ENCODE measurements at regions not wholly inside any gene's neighbourhood (a gene's known extent, or its start where the extent isn't known, plus 50 kb on each side); places are given as distances from the start of the nearest gene placed in this dataset.

DNA sequence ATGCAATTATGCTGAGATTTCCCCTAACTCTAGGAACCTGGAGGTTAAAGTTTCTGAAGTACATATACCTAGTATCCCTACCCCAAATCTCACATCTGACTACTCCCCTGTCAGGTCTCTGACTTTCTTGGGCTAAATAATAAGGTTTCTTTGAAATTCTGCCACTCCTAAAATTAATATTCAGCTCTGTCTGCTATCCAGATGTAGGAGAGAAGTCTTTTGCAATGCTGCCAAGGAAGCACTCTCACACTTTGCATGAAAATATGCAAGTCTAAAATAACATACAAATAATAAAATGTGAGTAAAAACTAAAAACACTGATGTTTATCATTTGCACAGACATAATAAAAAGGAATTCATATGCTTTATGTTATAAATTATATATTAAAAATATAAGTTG, 196.9 kb upstream of the LRFN5 start:
- Histone ChIP-seq H3K4me1 (ENCODE audit: control insufficient read depth, insufficient read depth, low read length) (no peaks in the 10 kb centered on the region), H3K27me3 (ENCODE audit: control insufficient read depth, insufficient read depth, low read length) (no peaks in the 10 kb centered on the region), H3K4me3 (ENCODE audit: low read depth in 2 of 2, low read length in 2 of 2) (no peak overlapping the region), H3K36me3 (ENCODE audit: control insufficient read depth, insufficient read depth, low read length) (no peaks in the 10 kb centered on the region), H3K27ac (ENCODE audit: low read length) (no peak overlapping the region), H3K9me3 (ENCODE audit: control insufficient read depth, insufficient read depth, low read depth, low read length) (no peaks in the 10 kb centered on the region)
- BruUV-seq (replicated peaks): no TSS peak
- DNase-seq (ENCODE audit: low read depth, low spot score) (no peak), ATAC-seq (no peak)
- intact Hi-C loops (cut with micrococcal nuclease; ENCODE audit: unreplicated experiment): no loop called here
- ChIA-PET POLR2A (no interaction called here), CTCF (no interaction called here)
- no peak for TF ChIP-seq TCF7L2 (IDR thresholded peaks at IDR 0.05; ENCODE audit: low read depth, low read length)
- TF ChIP-seq, protein P1, sequence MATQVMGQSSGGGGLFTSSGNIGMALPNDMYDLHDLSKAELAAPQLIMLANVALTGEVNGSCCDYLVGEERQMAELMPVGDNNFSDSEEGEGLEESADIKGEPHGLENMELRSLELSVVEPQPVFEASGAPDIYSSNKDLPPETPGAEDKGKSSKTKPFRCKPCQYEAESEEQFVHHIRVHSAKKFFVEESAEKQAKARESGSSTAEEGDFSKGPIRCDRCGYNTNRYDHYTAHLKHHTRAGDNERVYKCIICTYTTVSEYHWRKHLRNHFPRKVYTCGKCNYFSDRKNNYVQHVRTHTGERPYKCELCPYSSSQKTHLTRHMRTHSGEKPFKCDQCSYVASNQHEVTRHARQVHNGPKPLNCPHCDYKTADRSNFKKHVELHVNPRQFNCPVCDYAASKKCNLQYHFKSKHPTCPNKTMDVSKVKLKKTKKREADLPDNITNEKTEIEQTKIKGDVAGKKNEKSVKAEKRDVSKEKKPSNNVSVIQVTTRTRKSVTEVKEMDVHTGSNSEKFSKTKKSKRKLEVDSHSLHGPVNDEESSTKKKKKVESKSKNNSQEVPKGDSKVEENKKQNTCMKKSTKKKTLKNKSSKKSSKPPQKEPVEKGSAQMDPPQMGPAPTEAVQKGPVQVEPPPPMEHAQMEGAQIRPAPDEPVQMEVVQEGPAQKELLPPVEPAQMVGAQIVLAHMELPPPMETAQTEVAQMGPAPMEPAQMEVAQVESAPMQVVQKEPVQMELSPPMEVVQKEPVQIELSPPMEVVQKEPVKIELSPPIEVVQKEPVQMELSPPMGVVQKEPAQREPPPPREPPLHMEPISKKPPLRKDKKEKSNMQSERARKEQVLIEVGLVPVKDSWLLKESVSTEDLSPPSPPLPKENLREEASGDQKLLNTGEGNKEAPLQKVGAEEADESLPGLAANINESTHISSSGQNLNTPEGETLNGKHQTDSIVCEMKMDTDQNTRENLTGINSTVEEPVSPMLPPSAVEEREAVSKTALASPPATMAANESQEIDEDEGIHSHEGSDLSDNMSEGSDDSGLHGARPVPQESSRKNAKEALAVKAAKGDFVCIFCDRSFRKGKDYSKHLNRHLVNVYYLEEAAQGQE (IDR thresholded peaks at IDR 0.05; ENCODE audit: insufficient read depth in 1 of 2, low read depth in 2 of 2, low read length in 1 of 2): no peak
- TF ChIP-seq SIN3A (IDR thresholded peaks at IDR 0.05; ENCODE audit: borderline replicate concordance, insufficient read depth, low read depth, low read length): no peak
- TF ChIP-seq POLR2AphosphoS5 (IDR thresholded peaks at IDR 0.05; ENCODE audit: low read depth, low read length): no peak
- TF ChIP-seq, protein P2, sequence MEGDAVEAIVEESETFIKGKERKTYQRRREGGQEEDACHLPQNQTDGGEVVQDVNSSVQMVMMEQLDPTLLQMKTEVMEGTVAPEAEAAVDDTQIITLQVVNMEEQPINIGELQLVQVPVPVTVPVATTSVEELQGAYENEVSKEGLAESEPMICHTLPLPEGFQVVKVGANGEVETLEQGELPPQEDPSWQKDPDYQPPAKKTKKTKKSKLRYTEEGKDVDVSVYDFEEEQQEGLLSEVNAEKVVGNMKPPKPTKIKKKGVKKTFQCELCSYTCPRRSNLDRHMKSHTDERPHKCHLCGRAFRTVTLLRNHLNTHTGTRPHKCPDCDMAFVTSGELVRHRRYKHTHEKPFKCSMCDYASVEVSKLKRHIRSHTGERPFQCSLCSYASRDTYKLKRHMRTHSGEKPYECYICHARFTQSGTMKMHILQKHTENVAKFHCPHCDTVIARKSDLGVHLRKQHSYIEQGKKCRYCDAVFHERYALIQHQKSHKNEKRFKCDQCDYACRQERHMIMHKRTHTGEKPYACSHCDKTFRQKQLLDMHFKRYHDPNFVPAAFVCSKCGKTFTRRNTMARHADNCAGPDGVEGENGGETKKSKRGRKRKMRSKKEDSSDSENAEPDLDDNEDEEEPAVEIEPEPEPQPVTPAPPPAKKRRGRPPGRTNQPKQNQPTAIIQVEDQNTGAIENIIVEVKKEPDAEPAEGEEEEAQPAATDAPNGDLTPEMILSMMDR (IDR thresholded peaks at IDR 0.05): no peak
- in situ Hi-C loops (cut with HindIII; ENCODE audit: low pct_unique_long_range_greater_than_20kb, low sequenced_read_pairs): no loop called here

DNA sequence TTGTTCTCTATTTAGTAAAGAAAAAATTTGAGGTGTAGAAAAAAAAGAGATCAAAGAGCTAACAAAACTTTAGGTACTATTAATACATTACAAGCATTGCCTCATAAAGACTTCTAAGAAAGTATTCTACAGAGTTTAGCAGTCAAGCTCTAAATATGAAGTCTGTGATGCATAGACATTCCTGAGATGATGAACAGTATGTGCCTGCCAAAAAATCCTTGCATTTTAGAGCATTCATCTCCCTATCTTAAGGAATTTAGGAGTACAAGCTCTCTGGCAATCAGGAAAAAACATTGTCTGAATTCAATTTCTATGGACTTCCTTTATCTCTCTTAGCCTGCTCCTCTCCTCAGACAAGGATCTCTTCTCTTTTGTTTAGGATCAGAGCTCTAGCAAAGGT, 202.6 kb upstream of the LRFN5 start:
- no peaks in the 10 kb centered on the region for H3K36me3 ChIP-seq (ENCODE audit: control insufficient read depth, insufficient read depth, low read length)
- intact Hi-C loops (cut with micrococcal nuclease; ENCODE audit: unreplicated experiment): no loop called here
- in situ Hi-C loops (cut with HindIII; ENCODE audit: low pct_unique_long_range_greater_than_20kb, low sequenced_read_pairs): no loop called here
- TF ChIP-seq TCF7L2 (IDR thresholded peaks at IDR 0.05; ENCODE audit: low read depth, low read length): no peak
- TF ChIP-seq, protein P1 (IDR thresholded peaks at IDR 0.05; ENCODE audit: insufficient read depth in 1 of 2, low read depth in 2 of 2, low read length in 1 of 2): no peak
- TF ChIP-seq, protein P2 (IDR thresholded peaks at IDR 0.05): no peak
- TF ChIP-seq SIN3A (IDR thresholded peaks at IDR 0.05; ENCODE audit: borderline replicate concordance, insufficient read depth, low read depth, low read length): no peak
- no peak for TF ChIP-seq POLR2AphosphoS5 (IDR thresholded peaks at IDR 0.05; ENCODE audit: low read depth, low read length)
- no TSS peak for BruUV-seq (replicated peaks)
- H3K27me3 ChIP-seq (ENCODE audit: control insufficient read depth, insufficient read depth, low read length): no peaks in the 10 kb centered on the region
- CTCF ChIA-PET: no interaction called here
- DNase-seq (ENCODE audit: low read depth, low spot score) (no peak), ATAC-seq (no peak)
- no peak overlapping the region for H3K27ac ChIP-seq (ENCODE audit: low read length)
- POLR2A ChIA-PET: no interaction called here
- no peak overlapping the region for H3K4me3 ChIP-seq (ENCODE audit: low read depth in 2 of 2, low read length in 2 of 2)
- no peaks in the 10 kb centered on the region for H3K4me1 ChIP-seq (ENCODE audit: control insufficient read depth, insufficient read depth, low read length)
- H3K9me3 ChIP-seq (ENCODE audit: control insufficient read depth, insufficient read depth, low read depth, low read length): no peaks in the 10 kb centered on the region

Measured in Panc1 (cell line).